ENCODE measurements at regions not wholly inside any gene's neighbourhood (a gene's known extent, or its start where the extent isn't known, plus 50 kb on each side); places are given as distances from the start of the nearest gene placed in this dataset.

DNA sequence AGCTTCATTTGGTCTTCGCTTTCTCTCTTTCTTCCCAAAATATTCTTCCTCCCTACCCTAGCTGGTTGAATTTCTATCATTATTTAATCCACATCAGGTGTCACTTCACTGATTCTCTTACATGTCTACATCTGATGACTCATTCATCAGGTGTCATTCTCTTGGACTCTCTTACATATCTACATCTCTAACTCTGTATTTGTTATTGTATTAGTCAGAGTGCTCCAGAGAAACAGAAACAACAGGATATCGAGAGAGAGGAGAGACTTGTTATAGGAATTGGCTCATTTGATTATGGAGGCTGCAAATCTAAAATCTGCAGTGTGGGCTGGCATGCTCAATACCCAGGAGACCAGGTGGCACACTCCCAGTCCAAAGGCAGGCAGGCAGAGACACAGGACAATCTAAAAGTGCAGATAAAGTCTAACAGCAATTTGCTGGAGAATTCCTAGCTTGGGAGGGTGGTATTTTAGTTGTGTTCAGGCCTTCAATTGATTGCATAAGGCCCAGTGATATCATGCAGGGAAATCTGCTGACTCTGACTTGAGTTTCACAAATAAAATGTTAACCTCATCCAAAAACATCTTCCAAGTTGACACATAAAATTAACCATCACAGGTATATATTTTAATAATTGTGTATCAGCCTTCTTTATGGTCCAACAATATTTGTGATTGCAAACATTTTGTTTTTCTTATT, 541.4 kb upstream of the SLITRK5 start:
- no peak for TF ChIP-seq POLR2A (IDR thresholded peaks at IDR 0.05)
- TF ChIP-seq, protein P1, sequence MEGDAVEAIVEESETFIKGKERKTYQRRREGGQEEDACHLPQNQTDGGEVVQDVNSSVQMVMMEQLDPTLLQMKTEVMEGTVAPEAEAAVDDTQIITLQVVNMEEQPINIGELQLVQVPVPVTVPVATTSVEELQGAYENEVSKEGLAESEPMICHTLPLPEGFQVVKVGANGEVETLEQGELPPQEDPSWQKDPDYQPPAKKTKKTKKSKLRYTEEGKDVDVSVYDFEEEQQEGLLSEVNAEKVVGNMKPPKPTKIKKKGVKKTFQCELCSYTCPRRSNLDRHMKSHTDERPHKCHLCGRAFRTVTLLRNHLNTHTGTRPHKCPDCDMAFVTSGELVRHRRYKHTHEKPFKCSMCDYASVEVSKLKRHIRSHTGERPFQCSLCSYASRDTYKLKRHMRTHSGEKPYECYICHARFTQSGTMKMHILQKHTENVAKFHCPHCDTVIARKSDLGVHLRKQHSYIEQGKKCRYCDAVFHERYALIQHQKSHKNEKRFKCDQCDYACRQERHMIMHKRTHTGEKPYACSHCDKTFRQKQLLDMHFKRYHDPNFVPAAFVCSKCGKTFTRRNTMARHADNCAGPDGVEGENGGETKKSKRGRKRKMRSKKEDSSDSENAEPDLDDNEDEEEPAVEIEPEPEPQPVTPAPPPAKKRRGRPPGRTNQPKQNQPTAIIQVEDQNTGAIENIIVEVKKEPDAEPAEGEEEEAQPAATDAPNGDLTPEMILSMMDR (IDR thresholded peaks at IDR 0.05 in 4 of 5, conservative IDR thresholded peaks at IDR 0.05 in 1 of 5): no peak

Data from gastrocnemius medialis (tissue), 4 donors.